Ishikawa (cell line): ENCODE measurements at regions not wholly inside any gene's neighbourhood (a gene's known extent, or its start where the extent isn't known, plus 50 kb on each side); places are given as distances from the start of the nearest gene placed in this dataset.

Source experiments
- EGR1 ChIP-seq: IDR thresholded peaks from 2 replicates; pipeline ENCODE4 v1.6.1; 2012
- MAX ChIP-seq: IDR thresholded peaks from 2 replicates; pipeline ENCODE4 v1.6.1; 2012
- NFIC ChIP-seq: IDR thresholded peaks from 2 replicates; pipeline ENCODE4 v1.6.1; 2012
- RAD21 ChIP-seq: IDR thresholded peaks from 2 replicates; pipeline ENCODE4 v1.6.1; 2012; ENCODE audit warnings: low read depth
- REST ChIP-seq: IDR thresholded peaks from 2 replicates; pipeline ENCODE4 v1.6.1; 2012; ENCODE audit warnings: low read depth, mild to moderate bottlenecking
- TAF1 ChIP-seq: IDR thresholded peaks from 2 replicates; pipeline ENCODE4 v1.6.1; 2012; ENCODE audit warnings: low read depth, mild to moderate bottlenecking
- TCF12 ChIP-seq: IDR thresholded peaks from 2 replicates; pipeline ENCODE4 v1.6.1; 2012; ENCODE audit warnings: low read depth
- USF1 ChIP-seq: IDR thresholded peaks from 2 replicates; pipeline ENCODE4 v1.6.1; 2012
- YY1 ChIP-seq: IDR thresholded peaks from 2 replicates; pipeline ENCODE4 v1.6.1; 2012; ENCODE audit warnings: low read depth
- ZBTB7A ChIP-seq: IDR thresholded peaks from 2 replicates; pipeline ENCODE4 v1.6.1; 2012; ENCODE audit warnings: low read depth

GRCh38 chr11:67878666-67879065 is 125.2 kb downstream of the UNC93B1 start:
- TF ChIP-seq USF1, result peak; percentile 31; the same call in 1 of the 2 replicates

- peak; percentile 47; the same call in 1 of the 2 replicates for TF ChIP-seq RAD21
Observed at GRCh38 chr11:67859513-67860161, 144.3 kb downstream of the UNC93B1 start.

GRCh38 chr11:67847896-67848875 is 155.7 kb downstream of the UNC93B1 start:
- peak; percentile 12; the same call in 1 of the 2 replicates for TF ChIP-seq MAX
- TF ChIP-seq NFIC, result peak; percentile 52
- TF ChIP-seq RAD21, result peak; percentile 45

- TF ChIP-seq REST, result peak; percentile 59
Observed at GRCh38 chr11:67846303-67846702, 157.6 kb downstream of the UNC93B1 start.

- peak; percentile 12; the same call in 1 of the 2 replicates for TF ChIP-seq RAD21
- TF ChIP-seq NFIC, result peak; percentile 80
Observed at GRCh38 chr11:67826028-67826950, 151.9 kb upstream of the ALDH3B2 start.

- no peak for TF ChIP-seq TAF1
- TF ChIP-seq ZBTB7A, result no peak
- no peak for TF ChIP-seq EGR1
- TF ChIP-seq REST, result no peak
- TF ChIP-seq USF1, result no peak
- no peak for TF ChIP-seq YY1
Observed at GRCh38 chr11:67820081-67820480, 145.7 kb upstream of the ALDH3B2 start.

- TF ChIP-seq EGR1 (peak; percentile 40; the same call in 1 of the 2 replicates), USF1 (peak; percentile 75), YY1 (peak; percentile 87), TAF1 (peak; percentile 77), TCF12 (peak; percentile 34; the same call in 1 of the 2 replicates)
Observed at GRCh38 chr11:67805253-67806126, 131.1 kb upstream of the ALDH3B2 start.
